Stimulated activated CD8-positive, alpha-beta memory T cell treated with anti-CD3 and anti-CD28 coated beads, Interleukin-2, amount 100 ng/mL, for 1 hour (primary cell): ENCODE measurements at regions not wholly inside any gene's neighbourhood (a gene's known extent, or its start where the extent isn't known, plus 50 kb on each side); places are given as distances from the start of the nearest gene placed in this dataset.
"Not testable (repeated sequence)": the region's sequence is repeated elsewhere in the genome, so short reads cannot be mapped to it uniquely, and the experiment has no call there.

Source experiments
- DNase-seq, 2 donors: peaks; one replicate each; pipeline ENCODE4 v3.0.0-alpha.2; 2020; ENCODE audit warnings: low read depth in 2 of 2

DNA sequence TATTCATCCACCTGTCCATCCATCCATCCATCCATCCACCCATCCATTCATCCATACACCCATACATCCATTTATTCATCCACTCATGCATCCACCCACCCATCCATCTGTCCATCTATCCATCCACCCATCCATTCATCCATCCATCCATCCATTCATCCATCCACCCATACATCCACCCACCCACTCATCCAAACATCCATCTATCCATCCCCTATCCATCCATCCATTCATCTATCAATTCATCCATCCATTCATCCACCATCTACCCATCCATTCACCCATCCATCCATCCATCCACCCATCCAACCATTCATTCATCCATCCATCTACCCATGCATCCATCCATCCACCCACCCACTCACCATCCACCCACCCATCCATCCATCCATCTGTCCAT, 142.6 kb upstream of the SFSWAP start:
- DNase-seq, result no peak

DNA sequence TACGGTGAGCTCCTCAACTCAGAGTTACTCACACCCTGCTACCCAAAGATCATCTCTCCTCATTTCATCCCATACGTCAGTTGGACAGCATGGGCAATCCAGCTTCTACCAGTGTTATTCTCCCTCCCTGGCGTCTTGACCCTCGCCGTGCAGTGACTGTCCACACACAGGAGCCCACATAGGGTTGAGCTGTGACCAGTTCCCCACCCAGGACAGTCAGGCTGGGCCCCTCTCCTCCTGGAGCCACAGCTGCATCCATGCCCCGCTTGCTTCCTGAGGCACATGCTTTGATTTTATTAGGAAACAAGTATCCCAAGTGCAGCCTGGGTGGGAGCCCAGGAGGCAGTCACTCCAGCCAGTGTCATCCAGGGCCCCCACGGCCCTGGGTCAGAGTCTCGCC, 140.3 kb upstream of the SFSWAP start:
- no peak for DNase-seq

DNA sequence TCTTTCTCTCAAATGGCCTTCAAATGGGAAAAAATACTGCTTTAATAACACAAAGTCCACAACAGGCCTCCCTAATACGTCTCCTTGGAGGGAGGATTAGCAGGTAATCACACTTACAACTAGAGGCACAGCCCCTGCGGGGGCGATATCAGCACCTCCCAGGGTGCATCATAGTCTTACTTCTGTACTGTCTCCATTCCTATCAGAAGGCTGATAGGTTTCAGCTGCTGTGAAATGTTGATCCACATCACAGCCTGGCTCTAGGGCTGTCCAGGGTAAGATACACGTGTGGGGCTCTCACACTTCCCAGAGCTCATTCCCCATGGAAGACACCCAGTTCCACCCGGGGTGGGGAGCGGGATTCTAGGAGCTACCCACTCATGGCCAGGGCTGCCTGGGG, 139.1 kb upstream of the SFSWAP start:
- no peak for DNase-seq

DNA sequence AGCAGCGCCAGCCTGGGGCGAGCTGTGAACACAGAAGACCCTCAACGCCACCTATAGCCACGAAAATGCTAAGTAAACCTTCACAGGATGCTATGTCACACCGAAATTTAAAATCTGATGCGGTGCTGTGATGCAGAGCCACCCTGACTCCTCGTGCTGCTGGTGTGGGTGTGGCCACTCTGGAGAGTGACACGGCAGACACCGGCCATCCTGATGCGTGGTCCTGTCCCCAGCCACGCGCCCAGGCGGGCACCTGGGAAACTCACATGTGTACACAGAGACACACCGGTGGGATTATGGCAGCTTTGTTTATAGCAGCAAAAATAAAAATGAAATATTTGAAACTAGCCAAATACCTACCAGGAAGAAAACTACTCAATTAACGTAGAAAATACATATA, 138.3 kb upstream of the SFSWAP start:
- DNase-seq, result no peak

DNA sequence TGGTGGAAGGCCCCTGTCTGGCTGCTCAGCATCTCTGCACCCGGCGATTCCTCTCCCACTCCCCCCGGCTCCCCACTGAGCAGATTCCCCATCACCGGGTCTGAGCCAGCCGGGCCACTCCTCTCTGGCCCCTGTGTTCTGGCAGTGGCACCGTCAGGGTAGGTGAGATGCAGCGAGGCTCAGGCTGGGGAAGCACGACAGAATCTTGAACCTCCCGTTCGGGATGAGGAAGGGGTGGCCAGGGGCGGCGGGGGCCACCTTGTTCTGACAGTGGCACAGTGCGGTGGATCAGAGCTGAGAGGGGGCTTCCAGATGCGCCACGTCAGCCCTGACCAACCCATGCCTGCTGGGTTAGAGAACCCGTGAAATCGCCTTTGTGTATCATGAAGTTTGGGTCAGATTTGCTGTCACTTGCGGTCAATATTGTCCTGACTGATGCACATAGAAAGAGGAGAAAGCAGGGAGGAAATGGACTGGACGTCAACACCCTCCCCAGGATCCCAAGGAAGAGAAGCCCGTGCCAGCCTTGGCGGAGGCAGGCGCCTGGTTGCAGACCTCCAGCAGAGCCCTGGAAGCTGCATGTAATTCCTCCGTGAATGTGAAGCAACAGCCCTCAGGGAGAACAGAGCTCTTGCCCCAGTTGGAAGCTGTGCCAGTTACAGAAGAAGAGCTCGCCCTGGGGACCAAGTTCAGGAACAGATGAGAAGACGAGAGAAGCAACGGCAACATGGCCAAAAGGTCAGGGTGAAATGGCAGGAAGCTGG, 137.1 kb upstream of the SFSWAP start:
- DNase-seq, result no peak

DNA sequence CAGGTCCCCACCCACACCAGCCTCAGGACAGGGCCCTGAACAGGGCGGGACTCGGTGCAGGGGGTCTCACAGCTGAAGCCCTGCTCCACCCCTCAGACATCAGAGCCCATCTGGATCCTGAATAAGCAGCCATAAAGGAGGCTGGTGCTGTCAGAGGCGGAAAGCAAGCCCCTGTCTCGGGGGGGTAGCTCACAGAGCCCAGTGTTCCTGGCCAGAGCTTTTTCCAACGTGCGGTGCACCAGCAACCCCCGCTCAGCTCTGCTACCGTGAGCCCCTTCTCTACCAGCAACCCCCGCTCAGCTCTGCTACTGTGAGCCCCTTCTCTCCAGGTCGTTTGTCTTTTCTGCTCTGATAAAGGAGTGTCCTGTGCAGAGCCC, 136.5 kb upstream of the SFSWAP start:
- DNase-seq, result no peak

DNA sequence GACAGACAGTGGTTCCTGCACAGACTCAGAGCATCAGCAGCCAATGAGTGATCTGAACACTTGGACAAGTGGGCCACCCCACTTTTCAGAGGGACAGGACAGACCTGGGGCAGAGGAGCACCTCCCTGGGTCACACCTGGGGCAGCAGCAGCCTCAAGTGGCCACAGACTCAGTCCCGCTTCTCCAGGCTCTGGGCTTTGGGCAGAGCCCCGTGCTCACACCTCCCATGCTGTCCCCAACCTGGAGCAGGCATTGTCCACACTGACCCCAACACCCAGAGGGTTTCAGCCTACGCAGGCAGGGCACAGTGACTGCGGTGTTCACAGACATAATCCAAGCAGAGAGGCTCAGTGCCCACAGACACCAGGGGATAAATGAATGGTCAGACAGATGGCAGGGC, 135.5 kb upstream of the SFSWAP start:
- no peak for DNase-seq

DNA sequence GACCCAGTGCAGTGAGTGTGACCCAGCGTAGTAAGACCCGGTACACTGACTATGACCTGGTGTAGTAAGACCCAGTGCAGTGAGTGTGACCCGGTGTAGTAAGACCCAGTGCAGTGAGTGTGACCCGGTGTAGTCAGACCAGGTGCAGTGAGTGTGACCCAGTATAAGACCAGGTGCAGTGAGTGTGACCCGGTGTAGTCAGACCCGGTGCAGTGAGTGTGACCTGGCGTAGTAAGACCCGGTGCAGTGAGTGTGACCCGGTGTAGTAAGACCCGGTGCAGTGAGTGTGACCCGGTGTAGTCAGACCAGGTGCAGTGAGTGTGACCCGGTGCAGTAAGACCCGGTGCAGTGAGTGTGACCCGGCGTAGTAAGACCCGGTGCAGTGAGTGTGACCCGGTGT, 134.2 kb upstream of the SFSWAP start:
- DNase-seq, result not testable (repeated sequence)

DNA sequence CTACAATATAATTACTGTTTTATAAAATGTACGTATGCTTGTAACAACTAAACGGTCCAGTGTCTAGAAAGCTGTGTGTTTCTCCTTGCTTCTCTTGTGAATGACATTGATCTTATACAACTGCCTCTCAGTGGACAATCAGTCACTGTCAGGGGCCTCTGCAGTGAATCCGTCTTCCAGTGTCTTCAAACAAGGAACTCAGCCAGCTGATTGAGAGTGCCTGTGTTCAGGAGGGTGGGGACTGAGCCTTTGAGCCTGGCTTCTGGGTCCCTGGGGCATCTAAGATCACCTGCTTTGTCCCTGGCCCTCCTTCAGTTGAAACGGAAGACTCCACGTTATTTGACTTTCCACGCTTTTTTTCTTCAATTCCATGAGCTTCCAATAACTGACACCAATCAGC, 133.1 kb upstream of the SFSWAP start:
- DNase-seq, result no peak

DNA sequence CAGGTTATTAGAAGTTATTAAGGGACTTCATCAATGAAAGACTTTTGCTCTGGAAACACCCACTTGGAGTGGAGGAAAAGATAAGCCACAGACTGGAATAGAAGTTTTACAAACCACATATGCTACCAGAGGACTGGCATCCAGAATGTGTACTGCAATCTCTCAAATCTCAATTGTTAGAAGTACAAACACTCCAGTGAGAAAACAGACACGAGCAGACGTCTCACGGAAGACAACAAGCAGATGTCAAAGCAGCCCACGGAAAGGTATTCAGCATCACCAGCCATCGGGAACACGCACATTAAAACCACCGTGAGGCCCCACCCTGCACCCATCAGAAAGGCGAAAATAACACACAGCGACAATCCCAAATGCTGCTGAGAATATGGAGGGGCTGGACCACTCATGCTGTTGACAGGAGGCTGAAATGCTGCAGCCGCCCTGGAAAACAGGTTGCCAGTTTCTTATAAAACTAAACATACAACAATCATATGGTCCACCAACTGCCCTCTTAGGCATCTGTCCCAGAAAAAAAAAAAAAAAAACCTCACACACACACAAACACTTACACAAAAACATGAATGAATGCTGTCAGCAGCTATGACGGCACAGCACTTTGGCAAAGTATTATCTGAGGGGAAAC, 131.9 kb upstream of the SFSWAP start:
- DNase-seq, result no peak

DNA sequence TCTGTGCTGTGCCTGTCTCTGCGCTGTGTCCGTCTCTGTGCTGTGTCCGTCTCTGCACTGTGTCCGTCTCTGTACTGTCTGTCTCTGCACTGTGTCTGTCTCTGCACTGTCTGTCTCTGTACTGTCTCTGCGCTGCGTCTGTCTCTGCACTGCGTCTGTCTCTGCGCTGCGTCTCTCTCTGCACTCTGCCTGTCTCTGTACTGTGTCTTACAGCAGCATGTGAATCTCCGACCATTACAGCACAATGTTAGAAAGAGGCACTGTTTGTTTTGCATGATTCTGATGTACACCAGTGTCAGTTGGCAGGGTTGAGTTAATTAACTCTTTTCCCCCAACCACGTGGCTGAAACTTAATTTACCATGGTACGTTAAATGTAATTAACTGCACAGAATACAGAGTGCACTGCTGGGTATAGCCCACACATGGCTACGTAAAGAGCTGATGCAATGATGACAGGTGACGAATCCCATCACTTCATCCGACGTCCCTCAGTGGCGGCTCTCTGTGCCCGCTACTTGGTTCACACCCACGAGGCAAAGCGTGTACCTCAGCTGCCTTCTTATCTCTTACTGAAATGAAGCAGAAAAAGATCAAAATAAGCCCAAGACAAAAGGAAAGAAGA, 127.7 kb upstream of the SFSWAP start:
- no peak for DNase-seq

DNA sequence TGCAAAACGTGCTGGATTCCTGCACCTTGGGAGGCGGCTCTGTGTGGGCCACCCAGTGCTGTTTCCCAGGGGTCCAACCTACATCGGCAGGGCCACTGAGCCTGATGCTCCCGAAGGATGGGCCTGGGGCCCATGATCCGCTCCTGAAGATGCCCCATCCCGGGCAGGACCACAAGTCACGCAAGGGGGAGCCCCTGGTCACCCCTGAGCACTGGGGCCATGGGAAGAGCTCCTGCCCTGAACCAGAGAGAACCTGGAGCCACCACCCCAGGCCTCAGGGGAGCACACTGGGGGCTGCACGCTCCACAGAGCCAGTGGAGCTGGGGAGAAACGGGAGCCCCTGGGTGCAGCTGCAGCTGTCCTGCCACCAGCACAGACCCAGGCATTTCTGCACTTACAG, 124.6 kb upstream of the SFSWAP start:
- DNase-seq, result no peak

DNA sequence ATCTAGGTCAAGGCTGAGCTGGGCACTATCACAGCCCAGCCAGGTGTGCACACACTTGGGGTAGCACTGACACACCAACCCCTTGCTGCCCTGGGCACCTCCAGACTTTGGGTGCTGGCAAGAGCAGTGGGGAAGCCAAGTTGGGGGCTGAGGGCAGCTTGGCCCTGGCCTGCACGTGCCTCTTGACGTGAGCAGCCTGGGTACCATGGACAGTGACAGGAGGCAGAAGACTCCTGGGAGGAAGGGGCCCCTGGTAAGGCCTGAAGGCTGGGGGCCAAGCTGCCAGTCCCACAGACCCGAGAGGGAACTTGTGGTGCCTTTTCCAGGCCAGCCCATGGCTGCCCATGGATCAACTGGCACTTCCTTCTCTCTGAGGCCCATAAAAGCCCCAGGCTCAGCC, 124.1 kb upstream of the SFSWAP start:
- DNase-seq, result no peak

DNA sequence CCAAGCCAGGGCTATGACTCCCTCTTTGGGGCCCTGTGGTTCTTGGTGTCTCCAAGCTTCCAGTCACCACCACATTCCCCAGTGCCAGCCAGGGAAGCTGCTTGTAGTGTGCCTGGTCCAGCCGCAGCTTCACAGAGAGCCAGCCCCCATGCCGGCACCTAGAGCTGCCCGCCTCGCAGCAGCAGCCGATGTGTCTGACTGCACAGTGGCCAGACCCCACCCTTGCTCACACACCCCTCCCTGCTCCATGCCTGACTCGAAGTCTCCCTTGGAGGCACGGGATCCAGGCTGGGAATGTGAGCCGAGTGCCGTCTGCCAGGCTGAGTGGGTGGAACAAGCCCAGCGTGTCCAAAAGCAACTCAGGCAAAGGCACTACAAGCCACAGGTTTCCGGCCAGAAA, 123.3 kb upstream of the SFSWAP start:
- DNase-seq, result no peak

DNA sequence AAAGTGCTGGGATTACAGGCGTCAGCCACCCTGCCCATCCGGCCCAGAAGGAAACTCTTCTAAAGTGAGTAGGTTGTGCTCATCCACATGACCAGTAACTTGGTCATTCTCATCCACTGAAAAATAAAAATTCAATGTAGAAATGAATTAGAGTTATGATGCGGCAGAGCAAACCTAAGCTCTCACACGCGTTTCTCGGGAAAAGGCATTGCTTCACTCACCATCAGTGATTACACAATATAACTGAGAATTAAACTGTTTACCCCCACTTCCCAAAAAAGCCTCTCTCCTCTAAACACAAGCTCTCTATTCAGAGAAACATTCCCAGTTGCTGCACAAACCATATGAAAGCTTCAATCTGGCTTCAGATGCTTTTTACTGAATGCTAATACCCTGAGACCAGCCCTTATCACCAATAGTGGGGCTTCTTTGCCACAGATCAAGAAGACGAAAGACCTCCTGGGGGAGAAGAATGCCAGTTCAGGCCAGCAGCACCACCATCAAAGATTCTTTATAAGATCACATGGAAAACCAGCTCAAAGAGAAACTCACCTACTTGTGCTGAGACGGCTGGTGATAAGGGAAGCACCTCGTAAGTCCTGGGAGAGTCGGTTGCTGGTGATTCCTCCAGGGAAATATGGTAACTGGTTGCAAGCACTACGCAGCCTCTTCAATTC, 121.5 kb upstream of the SFSWAP start:
- DNase-seq, result no peak

DNA sequence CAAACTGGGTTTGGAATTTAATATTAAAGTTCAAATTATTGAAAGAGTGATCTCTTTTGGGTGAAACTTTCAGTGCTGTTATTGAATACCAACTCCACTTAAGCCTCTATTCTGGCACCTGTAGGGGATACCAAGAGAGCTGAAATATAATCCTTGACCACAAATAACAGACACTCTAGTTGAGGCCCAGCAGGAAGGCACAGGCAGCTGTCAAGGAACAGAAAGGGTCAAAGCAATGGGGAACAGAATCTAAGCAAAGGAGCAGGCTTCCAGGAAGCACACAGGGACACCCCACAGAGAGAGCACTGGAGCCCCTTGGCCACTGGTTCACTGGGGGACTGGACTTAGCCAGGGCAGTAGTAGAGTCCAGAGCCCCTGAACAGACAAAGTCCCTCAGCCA, 120.9 kb upstream of the SFSWAP start:
- DNase-seq, result no peak

DNA sequence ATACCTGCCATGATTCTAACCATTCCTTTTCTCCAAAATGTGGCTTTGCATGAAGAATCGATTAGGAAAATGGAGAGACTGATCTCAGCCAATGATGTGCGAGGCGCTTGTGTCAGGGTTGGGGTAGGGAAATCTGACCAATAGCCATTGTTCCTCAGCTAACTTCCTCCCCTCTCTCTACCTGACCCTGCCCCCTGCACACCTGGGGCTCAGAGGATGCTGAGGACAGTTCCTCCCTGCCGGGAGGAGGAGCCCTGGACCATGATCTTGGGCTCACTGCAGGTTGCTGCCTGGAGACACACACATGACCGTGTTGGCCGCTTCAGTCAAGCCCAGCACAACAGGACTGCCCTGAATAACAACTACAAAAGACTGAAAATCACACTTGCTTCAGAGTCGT, 119.8 kb upstream of the SFSWAP start:
- DNase-seq, result no peak

DNA sequence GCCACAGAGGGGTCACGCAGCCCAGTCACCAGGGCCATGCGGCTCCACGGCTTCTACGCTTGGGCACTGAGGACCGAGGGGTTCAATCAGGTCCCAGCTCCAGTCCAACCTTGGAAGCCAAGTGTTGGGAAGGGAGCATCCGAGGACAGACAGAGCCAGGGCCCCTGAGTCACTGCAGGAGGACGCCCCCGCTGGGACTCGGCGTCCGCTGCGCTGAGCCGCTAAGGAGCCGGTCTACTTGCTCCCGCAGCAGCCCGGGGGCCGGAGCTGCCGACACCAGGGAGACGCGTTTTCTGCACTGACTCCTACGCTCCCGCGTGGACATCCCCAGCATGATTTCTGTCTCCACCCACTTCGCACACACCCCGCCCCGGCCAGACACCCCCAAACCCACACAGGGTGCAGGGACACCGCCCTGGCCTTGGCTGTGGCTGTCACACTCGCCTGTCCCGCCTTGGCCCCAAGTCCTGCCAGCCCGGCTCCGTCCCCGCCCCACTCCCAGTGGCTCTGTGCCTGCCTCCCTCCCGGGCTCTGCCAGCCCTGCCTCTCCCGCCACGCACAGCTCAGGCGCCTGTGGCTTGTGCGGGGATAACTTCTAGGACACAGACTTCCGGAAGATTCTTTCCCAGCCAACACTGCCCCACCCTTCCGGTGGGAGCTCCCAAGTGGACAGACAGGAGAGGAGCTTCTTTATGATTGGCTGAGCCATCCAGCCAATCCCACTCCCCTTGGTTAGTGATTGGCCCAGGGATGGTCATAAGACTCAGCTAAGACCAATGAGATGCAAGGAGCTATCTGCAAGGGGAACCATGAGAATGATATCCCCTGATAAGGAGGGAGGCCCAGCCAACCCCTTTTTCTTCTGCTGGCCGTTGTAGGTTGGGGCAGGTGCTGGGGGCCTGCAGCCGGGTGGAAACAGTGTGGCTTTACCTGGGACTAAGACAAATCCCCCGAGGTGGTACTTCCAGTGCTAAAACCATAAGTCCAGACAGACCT, 118.9 kb upstream of the SFSWAP start:
- no peak for DNase-seq

DNA sequence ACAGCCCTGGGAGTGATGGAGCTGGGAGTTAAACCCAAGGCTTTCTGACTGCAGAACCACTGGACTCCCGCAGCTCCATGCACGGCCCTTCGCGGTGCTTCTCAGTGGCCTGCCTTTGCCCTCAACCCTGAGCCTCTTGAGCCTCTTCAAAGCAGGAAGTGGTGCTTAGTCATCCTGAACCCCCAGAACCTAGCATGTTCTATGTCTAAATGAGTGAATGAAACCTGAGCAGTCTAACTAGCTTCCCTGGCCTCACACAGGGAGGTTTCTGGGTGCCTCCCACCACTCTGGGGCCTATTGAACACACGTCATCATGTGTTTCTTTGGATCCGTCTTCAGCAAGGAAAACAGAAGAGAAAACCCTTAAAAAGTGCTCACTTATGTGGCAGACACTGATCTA, 117.9 kb upstream of the SFSWAP start:
- DNase-seq, result no peak

DNA sequence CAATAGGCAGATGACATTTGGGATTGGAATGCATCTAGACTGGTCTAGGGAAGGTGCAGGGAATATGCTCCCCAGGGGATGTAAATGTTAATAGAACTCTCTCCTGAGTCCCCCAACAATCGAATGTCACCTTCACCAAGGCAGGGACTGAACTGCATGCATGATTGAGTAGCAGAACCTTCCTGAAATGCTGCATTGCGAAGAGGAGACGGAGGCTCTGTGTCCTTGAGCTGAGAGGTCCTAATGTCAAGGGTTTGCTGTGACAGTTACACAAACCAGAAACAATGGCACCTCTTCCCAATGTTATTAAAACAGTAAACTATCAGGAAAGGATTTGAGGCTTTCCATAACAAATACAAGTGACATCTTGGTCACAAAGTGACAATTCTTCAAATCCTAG, 117.5 kb upstream of the SFSWAP start:
- DNase-seq, result no peak

DNA sequence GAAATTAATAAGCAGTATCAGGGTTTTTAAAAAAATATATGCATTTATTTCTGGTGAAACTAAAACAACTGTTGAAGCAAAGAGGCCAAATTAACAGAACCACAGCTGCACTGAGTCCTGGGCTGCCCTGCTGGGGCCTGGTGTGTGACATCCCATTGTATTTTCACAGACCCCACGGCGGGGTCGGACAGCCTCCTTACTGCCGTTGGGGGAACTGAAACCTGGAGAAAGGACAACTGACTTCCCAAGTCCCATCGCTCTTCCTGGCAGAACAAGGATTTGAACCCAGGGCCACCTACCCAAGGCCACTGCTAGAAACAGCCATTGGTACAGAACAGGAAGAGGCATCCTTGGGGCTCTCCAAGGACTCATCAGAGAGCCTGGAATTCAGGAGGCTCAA, 114.8 kb upstream of the SFSWAP start:
- no peak for DNase-seq

DNA sequence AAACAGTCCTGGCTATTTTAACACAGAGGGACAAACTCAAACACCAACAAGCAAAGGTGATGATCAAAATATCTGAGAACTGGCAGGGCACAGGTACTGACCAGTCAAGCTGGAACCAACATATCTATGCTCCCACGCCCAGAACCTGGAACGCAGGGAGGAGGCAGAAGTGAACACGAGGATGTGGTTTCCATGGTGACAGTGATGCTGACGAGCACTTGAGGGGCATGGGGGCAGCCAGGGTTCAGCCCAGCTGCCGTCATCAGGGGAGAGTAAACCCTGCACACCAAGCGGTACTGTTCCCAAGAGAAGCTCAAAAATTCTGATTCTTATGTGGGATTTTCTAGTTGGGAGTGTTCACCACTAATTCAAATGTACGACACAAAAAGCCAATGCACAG, 113.6 kb upstream of the SFSWAP start:
- no peak for DNase-seq
